HT1080 (cell line): ENCODE measurements at regions not wholly inside any gene's neighbourhood (a gene's known extent, or its start where the extent isn't known, plus 50 kb on each side); places are given as distances from the start of the nearest gene placed in this dataset.
"Not testable (repeated sequence)": the region's sequence is repeated elsewhere in the genome, so short reads cannot be mapped to it uniquely, and the experiment has no call there.

Experiments
- DNase-seq: peaks from one replicate; pipeline ENCODE4 v3.0.0-alpha.2; 2015; ENCODE audit warnings: low read depth

GRCh38 chr5:29197631-29198454, 1995.6 kb upstream of the CDH6 start:
- DNase-seq: peak; percentile 76

- no peak for DNase-seq
Measured at GRCh38 chr5:29193972-29194371, 1999.5 kb upstream of the CDH6 start.

DNA sequence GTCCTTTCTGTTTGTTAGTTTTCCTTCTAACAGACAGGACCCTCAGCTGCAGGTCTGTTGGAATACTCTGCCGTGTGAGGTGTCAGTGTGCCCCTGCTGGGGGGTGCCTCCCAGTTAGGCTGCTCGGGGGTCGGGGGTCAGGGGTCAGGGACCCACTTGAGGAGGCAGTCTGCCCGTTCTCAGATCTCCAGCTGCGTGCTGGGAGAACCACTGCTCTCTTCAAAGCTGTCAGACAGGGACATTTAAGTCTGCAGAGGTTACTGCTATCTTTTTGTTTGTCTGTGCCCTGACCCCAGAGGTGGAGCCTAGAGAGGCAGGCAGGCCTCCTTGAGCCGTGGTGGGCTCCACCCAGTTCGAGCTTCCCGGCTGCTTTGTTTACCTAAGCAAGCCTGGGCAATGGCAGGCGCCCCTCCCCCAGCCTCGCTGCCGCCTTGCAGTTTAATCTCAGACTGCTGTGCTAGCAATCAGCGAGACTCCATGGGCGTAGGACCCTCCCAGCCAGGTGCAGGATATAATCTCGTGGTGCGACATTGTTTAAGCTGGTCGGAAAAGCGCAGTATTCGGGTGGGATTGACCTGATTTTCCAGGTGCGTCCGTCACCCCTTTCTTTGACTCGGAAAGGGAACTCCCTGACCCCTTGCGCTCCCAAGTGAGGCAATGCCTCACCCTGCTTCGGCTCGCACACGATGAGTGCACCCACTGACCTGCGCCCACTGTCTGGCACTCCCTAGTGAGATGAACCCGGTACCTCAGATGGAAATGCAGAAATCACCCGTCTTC, 2002.0 kb upstream of the CDH6 start:
- not testable (repeated sequence) for DNase-seq

DNA sequence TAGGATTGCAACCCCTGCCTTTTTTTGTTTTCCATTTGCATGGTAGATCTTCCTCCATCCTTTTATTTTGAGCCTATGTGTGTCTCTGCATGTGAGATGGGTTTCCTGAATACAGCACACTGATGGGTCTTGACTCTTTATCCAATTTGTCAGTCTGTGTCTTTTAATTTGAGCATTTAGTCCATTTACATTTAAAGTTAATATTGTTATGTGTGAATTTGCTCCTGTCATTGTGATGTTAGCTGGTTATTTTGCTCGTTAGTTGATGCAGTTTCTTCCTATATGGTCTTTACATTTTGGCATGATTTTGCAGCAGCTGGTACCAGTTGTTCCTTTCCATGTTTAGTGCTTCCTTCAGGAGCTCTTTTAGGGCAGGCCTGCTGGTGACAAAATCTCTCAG, 2003.1 kb upstream of the CDH6 start:
- not testable (repeated sequence) for DNase-seq

GRCh38 chr5:29186380-29186779, 2007.1 kb upstream of the CDH6 start:
- not testable (repeated sequence) for DNase-seq

DNA sequence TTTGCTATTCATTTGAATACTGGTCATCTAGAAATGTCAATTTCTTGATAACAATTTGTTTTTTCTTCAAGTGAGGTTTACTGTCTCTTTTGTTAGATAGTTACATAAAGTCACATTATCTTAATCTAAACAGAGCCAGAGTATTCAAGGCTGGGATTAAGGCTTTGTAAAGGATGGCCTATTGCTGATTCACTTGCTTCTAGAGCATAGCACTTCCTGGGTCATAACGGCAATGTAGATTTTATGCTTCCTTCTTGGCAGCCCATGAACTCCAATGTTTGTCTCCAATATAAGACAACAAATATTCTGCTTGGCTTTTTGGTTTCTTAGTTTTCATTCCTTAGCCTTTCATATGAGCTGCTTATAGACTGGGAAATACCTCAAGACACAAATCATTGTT, 2007.9 kb upstream of the CDH6 start:
- DNase-seq: no peak

- no peak for DNase-seq
Measured at GRCh38 chr5:29175774-29176173, 2017.7 kb upstream of the CDH6 start.

DNA sequence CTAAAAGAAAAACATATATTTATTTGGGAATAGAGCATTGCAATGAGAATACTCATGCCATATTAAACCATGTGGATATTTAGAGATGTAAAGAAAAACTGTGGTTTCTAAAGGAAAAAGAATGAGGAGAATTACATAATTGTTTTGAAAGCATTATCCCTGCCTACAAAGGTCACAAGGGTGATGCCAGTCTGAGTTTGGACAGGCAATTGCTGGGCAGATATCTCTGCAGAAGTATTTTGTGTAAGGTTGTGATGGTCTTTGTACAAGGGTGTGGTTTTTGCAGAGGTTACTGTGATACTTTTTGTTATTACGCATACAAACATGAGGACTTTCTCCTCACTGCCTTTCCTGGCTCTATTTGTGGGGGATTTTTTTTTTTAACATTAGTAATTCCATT, 2022.9 kb upstream of the CDH6 start:
- no peak for DNase-seq

DNA sequence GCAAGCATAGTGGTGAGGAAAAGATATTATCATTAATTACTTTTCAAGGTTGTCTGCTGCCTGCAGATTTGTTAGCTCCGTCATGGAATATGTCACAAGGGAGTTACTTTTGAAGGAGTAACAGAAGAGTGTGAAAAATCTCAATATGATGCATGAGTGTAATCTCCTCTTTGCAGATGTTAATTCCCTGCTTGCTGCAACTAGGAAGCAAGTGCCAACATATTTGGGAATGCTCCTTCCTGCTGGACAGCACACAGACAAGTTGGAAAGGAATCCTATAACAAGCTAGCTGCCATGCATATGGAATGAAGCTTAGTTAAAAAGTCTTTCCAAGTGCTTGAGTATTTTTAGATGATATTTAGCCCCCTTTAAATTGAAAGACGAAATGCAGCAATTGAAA, 2023.6 kb upstream of the CDH6 start:
- no peak for DNase-seq

GRCh38 chr5:29162297-29162696, 2031.2 kb upstream of the CDH6 start:
- DNase-seq: no peak

DNA sequence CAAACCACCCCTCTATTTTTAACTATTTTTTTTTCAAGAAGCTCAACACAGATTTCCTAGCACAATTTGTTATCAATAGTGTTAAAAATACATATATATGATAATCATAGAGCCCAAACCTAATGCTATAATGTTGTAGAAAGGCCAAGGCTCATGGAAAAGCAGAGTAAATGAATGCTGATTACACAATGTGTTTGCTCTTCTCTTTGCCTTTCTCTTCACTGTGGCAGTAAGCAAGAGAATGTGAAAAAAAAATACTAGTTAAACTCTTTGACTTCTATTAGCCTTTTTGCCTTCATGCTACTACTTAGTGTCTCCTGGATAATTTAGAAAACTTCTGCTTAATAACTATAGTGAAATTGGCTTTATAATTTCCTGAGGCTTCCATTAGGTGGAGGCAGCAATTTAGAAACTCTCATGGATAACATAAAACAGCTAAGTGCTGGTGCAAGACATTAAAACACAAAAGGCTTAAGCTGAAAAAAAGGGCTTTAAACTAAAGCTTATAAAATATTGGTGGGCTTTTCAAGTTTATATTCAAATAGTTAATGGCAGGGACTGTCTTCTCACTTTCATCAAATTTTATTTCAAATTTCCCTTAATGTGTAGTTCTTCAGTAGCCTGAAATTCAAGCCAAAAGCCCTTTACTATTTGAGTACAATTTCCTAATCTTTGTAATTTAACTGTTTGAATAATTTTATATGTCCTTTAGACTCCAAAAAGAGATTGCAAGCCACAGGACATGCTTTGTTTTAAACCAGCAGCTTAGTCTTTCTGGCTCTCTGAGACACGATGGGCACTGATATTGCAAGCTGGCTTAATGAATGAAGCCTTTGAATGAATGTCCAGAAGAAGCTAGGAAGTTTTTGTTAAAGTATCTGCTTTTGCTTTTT, 2031.8 kb upstream of the CDH6 start:
- DNase-seq: no peak

DNA sequence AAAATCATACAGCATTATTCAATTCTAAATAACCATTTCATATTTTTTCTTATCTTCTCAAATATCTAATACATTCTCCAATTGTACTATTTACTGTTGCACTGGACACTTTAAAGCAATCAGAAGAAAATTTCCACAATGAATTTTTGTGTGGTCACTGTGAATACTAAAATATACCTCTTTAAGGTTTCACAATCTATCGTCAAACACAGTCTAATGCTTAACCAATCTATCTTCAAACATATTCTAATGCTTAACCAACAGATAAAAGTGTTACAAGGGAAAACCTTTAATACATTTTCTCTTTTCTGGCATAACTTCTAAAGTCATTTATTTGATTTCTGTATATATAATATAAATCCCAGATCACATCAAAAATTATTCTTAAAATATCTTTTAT, 2035.5 kb upstream of the CDH6 start:
- DNase-seq: no peak

DNA sequence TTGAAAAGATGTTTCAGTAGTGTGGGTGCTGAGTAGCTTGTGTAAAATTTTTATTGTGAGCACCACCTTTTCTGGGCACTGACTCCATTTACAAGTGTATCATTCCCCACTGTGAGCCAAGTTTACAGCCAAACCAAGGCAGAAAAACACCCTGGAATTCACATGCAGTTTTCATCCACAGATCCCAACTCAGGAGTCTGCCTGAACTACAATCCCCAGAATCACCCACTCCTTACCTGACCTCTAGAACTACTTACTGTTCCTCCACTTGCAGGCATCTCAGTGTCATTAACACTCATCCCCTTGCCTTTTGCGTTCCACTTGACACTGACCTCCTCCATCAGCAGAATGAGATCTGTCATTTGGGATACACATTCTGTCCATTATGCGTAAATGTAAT, 2042.6 kb upstream of the CDH6 start:
- no peak for DNase-seq

GRCh38 chr5:29148581-29148980, 2044.9 kb upstream of the CDH6 start:
- no peak for DNase-seq

DNA sequence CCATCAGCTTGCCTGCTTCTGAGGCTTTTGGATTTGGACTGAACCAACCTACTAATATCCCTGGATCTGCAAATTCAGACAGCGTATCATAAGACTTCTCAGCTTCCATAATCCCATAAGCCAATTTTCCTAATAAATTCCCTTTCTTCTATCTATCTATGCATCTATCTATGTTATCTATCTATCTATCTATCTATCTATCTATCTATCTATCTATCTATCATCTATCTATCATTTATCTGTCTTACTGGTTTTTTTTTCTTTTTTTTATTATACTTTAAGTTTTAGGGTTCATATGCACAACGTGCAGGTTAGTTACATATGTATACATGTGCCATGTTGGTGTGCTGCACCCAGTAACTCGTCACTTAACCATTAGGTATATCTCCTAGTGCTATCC, 2045.4 kb upstream of the CDH6 start:
- no peak for DNase-seq

- DNase-seq: no peak
Measured at GRCh38 chr5:29143266-29143665, 2050.2 kb upstream of the CDH6 start.

DNA sequence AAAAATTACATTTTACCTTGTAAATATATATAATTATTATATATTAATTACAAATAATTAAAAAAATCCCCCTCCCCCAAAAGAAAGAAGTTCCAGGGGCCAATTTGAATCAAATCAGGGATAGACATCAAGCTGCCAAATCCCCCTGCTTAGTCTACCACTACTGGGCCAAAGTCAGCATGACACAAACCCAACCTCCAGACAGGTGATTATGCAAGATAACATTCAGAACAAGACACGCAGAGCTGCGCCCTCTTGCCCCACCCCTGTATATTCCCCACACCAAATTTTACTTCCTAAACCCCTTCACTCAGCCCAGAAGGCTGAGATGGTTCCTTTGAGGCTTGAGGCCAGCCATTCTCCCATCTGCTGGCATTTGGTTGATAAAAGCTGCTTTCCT, 2059.1 kb upstream of the CDH6 start:
- no peak for DNase-seq

GRCh38 chr5:29131285-29131684, 2062.2 kb upstream of the CDH6 start:
- no peak for DNase-seq

- DNase-seq: no peak
Measured at GRCh38 chr5:29130786-29131185, 2062.7 kb upstream of the CDH6 start.

DNA sequence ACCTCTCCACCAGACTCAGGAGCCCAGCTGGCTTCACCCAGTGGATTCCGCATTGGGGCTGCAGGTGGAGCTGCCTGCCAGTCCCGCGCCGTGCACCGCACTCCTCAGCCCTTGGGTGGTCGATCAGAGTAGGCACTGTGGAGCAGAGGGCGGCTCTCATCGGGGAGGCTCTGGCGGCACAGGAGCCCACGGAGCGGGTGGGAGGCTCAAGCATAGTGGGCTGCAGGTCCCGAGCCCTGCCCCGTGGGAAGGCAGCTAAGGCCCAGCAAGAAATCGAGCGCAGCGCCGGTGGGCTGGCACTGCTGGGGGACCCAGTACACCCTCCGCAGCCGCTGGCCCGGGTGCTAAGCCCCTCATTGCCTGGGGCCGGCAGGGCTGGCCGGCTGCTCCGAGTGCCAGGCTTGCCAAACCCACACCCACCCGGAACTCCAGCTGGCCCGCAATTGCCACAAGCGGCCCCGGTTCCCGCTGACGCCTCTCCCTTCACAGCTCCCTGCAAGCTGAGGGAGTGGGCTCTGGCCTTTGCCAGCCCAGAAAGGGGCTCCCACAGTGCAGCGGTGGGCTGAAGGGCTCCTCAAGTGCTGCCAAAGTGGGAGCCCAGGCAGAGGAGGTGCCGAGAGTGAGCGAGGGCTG, 2065.8 kb upstream of the CDH6 start:
- DNase-seq: not testable (repeated sequence)

GRCh38 chr5:29126462-29126861, 2067.0 kb upstream of the CDH6 start:
- DNase-seq: not testable (repeated sequence)
